ENCODE measurements at regions not wholly inside any gene's neighbourhood (a gene's known extent, or its start where the extent isn't known, plus 50 kb on each side); places are given as distances from the start of the nearest gene placed in this dataset.

DNA sequence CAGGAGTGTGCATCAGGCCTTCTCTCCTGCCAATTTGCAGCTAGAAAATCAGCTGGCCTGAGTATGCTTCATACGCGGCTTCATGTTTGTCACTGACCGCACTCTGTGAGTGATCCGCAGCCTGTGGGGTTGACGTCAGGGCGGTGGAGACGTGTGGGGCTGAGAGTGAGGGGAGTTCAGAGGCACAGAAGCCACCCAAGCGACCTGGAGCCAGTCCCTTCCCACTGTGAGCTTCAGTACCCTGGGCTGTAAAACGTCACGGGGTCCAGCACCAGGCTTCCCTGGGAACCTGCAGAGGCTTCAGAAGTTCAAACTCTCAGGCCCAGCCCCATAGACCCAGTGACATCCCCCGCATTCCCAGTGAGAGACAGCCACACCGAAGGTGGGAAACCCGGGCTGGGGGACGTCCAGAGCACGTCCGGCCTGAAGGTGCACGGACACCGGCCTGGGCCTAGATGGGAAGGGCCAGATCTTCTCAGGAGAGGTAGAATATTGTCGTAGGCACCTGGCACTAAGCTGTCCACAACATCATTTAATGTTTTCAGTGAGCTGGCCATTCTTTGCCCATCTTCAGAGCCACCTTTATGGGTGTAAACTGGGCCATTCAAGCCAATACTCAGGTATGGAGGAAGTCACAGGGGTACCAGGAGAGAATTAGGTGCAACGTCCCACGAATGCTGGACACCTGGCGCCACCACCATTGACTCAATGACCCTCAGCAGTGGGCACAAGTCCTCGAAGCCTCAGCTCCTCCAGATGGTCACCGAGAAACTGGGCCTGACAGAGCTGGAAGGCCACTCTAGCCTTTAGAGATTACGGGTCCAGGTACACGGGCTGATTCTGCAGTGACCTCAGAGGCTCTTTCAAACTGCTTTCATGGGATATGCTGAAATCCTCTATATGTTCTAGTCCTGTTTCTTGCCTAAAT is 235.6 kb upstream of the MYT1L start:
- H3K27me3 Mint-ChIP-seq = no peaks in the 10 kb centered on the region
- ATAC-seq (replicated peaks) = no peak

DNA sequence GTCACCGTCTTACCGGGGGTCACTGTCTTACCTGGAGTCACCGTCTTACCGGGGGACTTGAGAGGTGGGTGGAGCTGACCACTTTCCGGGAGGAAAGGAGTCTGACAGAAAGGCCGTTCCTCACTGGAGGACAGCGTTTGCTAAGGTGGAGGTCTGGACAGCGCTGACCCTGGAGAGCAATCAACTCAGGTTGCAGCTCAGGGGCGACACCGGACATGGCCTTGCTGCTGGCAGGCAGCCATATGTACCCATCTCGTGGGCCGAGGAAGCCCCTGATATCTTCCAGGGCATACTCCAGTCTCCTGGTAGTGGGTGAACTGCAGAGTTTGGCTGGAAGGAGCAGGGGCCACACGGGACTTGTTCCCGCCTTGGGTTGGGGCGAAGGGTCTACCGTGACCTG is 234.6 kb upstream of the MYT1L start:
- Mint-ChIP-seq H3K27ac (no peak overlapping the region), H3K4me1 (no peaks in the 10 kb centered on the region), H3K36me3 (ENCODE audit: low read depth) (no peaks in the 10 kb centered on the region), H3K4me3 (no peak overlapping the region), H3K27me3 (no peaks in the 10 kb centered on the region), H3K9me3 (no peaks in the 10 kb centered on the region)
- no peak for ATAC-seq (replicated peaks)

More for the DNA sequence above, 235.6 kb upstream of the MYT1L start:
- H3K36me3 Mint-ChIP-seq (ENCODE audit: low read depth) = no peaks in the 10 kb centered on the region
- no peak overlapping the region for H3K4me3 Mint-ChIP-seq
- no peak overlapping the region for H3K27ac Mint-ChIP-seq
- H3K4me1 Mint-ChIP-seq = no peaks in the 10 kb centered on the region
- H3K9me3 Mint-ChIP-seq = no peaks in the 10 kb centered on the region

DNA sequence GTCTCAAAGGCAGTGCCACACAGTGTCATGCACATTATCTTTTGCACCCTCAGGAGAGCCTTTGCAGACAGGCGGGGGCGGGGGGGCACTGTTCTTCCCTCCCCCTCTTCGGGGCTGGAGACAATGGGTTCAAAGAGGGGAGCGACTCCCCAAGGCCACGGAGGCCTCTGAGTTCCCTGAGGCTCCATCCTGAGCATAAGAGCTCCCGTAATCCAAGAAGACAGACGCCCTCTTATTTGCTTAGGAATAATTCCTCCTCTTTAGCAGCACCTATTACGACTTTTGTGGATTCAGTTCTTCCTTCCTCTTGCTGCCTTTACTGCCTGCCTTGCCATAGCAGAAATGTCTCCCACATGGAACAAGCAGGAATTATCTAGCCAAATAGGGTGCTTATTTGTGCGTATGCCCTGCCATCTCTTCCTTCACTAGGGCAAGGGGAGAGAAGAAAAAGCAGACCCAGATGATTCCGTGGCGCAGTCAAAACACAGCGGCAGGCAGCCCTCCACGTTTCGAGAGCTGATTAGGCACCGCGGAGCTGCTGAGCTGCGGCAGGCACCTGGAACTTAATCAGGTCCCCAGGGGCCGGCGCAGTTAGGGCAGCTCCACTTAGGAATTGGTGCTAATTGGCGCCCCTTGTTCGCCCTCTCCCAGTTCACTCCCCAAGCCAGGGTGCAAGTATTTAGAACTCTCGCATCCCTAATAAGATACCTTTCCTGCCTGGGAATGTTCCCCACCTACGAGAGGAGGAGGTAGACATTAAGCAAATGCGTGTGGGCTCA is 233.4 kb upstream of the MYT1L start:
- Mint-ChIP-seq H3K36me3 (ENCODE audit: low read depth) (no peaks in the 10 kb centered on the region), H3K4me1 (no peaks in the 10 kb centered on the region), H3K27me3 (no peaks in the 10 kb centered on the region)

DNA sequence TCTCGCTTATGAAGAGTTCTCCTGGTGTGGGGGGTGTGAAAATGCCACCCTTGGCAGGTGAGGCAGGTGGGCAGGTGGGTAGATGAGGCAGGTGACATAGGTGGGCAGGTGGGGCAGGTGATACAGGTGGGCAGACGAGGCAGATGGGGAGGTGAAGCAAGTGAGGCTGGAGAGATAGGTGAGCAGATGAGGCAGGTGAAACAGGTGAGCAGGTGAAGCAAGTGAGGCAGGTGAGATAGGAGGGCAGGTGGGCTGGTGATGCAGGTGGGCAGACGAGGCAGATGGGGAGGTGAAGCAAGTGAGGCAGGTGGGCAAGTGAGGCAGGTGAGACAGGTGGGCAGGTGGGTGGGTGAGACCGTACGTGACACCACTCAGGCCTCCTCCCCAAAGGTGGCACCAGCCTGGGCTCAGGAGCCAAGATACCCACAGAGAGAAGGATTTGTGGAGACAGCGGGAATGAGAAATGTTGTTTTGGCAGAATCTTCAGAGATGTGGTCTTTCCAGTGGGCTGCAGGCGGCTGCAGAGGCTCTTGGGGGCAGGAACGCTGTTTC is 232.3 kb upstream of the MYT1L start:
- Mint-ChIP-seq H3K36me3 (ENCODE audit: low read depth) (no peaks in the 10 kb centered on the region), H3K27ac (no peak overlapping the region), H3K9me3 (no peaks in the 10 kb centered on the region), H3K4me1 (no peaks in the 10 kb centered on the region), H3K4me3 (no peak overlapping the region), H3K27me3 (no peaks in the 10 kb centered on the region)
- no peak for ATAC-seq (replicated peaks)

More for the DNA sequence above, 233.4 kb upstream of the MYT1L start:
- ATAC-seq (replicated peaks) = no peak
- Mint-ChIP-seq H3K27ac (no peak overlapping the region), H3K9me3 (no peaks in the 10 kb centered on the region), H3K4me3 (no peak overlapping the region)

DNA sequence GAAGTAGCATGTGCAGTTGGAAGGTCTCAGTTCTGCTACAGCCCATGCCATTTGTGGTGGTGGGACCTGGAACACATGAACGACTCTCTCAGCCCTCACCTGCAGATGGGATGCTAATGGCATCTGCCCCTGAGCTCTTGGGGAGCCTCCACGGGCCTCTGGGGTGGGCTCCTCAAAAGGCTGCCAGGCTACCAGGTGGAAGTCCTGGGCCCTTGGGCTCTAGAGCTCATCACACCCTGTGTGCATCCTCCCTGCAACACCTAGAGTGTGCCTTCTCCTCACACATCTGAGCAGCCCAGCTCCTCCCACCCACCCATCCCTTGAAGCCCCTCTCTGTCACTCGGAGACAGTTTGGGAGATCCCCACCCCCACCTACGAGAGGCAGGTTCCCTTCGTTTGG is 231.8 kb upstream of the MYT1L start:
- H3K27ac Mint-ChIP-seq = no peak overlapping the region

DNA sequence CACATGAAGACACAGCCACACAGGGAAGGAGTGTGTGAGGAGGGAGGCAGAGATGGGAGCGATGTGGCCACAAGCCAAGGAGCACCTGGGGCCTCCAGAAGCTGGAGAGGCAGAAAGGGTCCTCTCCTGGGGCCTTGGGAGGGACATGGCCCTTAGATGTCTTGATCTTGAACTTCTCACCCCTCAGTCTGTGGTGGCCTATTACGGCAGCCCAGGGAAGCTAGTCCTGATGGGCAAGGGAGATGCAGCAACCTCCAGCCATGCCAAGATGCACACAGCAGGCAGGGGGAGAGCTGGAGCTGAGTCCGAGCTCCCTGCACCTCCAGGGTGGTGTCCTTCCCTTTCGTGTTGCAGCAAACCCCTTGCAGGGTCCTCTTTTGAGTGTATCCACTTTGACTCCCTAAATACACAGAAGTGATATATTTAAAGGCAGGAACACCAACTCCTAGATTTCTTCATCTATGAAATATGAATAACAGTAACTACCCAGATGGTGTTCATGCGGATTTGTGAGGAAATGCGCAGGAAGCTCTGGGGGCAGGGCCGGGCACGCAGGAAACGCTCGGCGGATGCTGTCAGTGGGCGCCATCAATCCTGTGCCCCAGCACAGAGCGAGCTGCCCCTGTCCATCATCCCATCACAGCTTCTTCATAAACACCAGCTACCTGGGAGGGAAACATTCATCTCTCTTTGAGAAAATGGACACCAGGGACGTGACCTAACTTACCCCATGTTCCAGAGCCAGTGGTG is 230.4 kb upstream of the MYT1L start:
- no peaks in the 10 kb centered on the region for H3K4me1 Mint-ChIP-seq
- no peaks in the 10 kb centered on the region for H3K36me3 Mint-ChIP-seq (ENCODE audit: low read depth)
- no peaks in the 10 kb centered on the region for H3K27me3 Mint-ChIP-seq
- no peak for ATAC-seq (replicated peaks)
- H3K27ac Mint-ChIP-seq = no peak overlapping the region
- H3K4me3 Mint-ChIP-seq = no peak overlapping the region
- H3K9me3 Mint-ChIP-seq = no peaks in the 10 kb centered on the region

More for the DNA sequence above, 231.8 kb upstream of the MYT1L start:
- H3K4me1 Mint-ChIP-seq = no peaks in the 10 kb centered on the region
- no peaks in the 10 kb centered on the region for H3K9me3 Mint-ChIP-seq
- no peak overlapping the region for H3K4me3 Mint-ChIP-seq
- H3K36me3 Mint-ChIP-seq (ENCODE audit: low read depth) = no peaks in the 10 kb centered on the region
- H3K27me3 Mint-ChIP-seq = no peaks in the 10 kb centered on the region
- no peak for ATAC-seq (replicated peaks)

DNA sequence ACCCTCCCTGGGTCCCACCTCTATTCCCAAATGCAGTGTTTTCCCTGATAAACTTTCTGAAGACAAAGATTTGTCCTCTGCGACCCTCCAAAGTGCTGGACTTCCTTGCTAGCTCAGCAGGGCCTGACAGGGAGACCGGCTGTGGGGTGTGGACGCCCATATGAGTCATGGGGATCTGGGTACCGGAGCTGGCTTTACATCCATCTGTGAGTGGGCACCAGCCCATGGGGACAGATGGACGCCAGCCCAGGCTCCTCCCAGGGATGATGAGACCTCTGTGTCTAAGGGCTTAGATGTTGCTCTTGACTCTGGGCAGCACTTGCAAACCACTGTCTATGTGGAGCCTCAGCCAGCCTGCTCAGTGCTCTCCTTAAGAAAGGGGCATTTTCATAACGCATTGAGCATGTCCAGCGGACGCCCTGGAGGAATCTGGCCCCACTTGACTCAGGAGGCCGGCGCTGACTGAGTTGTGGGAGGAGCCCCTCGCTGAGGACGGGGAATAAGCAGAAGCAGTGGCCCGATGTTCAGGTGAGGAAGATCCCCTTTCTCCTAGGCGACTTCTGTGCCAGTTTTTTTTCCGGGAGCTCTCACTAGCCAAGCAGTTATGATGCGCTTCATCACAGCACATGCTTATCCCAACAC is 229.4 kb upstream of the MYT1L start:
- Mint-ChIP-seq H3K4me3 (no peak overlapping the region), H3K36me3 (ENCODE audit: low read depth) (no peaks in the 10 kb centered on the region), H3K9me3 (peaks cover 3% of the 10 kb centered on the region), H3K27me3 (no peaks in the 10 kb centered on the region), H3K4me1 (no peaks in the 10 kb centered on the region), H3K27ac (no peak overlapping the region)
- ATAC-seq (replicated peaks) = no peak

DNA sequence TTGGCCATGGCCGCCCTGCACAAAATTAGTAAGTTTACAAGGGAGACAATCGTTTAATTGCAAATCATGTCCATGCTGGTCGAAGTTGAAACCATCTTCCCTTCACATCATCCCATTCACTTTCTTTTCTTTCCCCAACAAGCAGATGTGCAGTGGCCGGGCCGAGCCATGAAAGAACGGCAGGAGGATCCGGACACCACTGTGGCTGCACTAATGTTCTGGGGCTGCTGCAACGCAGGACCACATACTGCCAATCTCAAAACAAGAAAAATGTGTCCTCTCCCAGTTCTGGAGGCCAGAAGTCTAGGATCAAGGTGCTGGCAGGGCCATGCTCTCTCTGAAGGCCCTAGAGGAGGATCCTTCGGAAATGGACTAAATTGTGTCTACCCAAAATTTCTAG is 227.4 kb upstream of the MYT1L start:
- Mint-ChIP-seq H3K27ac (no peak overlapping the region), H3K4me3 (no peak overlapping the region), H3K36me3 (ENCODE audit: low read depth) (no peaks in the 10 kb centered on the region), H3K9me3 (peaks cover 5% of the 10 kb centered on the region), H3K4me1 (no peaks in the 10 kb centered on the region), H3K27me3 (no peaks in the 10 kb centered on the region)
- ATAC-seq (replicated peaks) = no peak

DNA sequence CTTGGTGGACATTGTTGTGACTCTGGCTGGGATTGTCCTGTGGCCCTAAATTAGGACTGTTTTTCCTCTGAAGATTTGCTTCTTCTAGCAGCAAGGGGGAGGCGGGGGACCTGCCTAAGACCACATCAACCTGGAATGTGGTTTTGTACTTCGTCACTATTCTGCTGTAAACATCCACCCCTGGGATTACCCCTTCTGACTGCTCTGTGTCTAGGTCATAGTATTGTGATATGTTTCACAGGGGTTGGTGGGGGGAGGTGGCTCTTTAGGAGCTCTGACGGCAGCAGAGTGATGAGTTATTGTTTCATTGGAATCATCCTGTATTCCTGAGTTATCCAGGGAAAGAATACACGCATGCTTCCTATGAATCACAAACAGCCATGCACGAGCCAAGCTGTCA is 226.4 kb upstream of the MYT1L start:
- Mint-ChIP-seq H3K4me3 (no peak overlapping the region), H3K9me3 (peaks cover 12% of the 10 kb centered on the region), H3K4me1 (no peaks in the 10 kb centered on the region), H3K27ac (no peak overlapping the region), H3K27me3 (no peaks in the 10 kb centered on the region), H3K36me3 (ENCODE audit: low read depth) (no peaks in the 10 kb centered on the region)
- ATAC-seq (replicated peaks) = no peak

DNA sequence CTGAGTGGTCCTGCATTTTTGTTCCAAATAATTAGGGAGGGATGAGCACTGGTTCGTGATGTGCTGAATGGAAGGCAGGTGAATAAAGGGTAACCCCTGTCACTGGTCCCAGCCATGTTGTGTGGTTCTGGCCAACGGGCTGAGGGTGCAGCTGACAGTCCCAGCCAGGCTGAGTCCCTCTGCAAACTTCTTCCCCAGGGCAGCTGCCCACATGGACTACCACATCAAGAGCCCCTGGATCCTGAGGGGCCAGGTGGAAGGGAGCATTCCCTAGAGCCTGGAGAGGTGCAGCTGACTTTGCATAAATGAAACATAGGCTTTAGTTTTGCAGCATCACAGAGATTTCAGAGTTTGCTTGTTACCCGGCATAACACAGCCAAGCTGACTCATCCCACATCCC is 219.8 kb upstream of the MYT1L start:
- Mint-ChIP-seq H3K27me3 (no peaks in the 10 kb centered on the region), H3K4me1 (no peaks in the 10 kb centered on the region), H3K4me3 (no peak overlapping the region), H3K9me3 (peaks cover 15% of the 10 kb centered on the region), H3K36me3 (ENCODE audit: low read depth) (no peaks in the 10 kb centered on the region), H3K27ac (no peak overlapping the region)
- no peak for ATAC-seq (replicated peaks)

DNA sequence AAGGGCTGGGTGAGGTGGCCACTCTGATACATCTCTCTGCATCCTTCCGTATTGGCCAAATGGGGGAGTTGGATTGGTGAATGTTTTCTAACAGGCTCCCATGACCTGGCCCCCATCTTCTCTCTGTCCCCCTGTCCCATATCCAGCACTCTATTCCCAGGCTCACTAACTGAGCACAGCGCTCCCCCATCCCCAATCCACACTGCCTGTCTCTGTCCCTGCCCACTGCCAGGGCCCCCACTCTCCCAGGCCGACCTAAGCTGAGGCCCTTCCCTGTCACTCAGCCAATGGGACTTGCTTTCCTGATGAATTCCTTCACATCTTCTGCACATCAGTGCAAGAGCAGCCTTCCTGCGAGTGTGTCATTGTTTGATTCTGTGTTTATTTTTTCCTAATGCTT is 216.8 kb upstream of the MYT1L start:
- H3K9me3 Mint-ChIP-seq = peaks cover 5% of the 10 kb centered on the region
- ATAC-seq (replicated peaks) = no peak
- no peaks in the 10 kb centered on the region for H3K4me1 Mint-ChIP-seq
- no peaks in the 10 kb centered on the region for H3K36me3 Mint-ChIP-seq (ENCODE audit: low read depth)
- no peak overlapping the region for H3K4me3 Mint-ChIP-seq
- no peaks in the 10 kb centered on the region for H3K27me3 Mint-ChIP-seq
- H3K27ac Mint-ChIP-seq = no peak overlapping the region

DNA sequence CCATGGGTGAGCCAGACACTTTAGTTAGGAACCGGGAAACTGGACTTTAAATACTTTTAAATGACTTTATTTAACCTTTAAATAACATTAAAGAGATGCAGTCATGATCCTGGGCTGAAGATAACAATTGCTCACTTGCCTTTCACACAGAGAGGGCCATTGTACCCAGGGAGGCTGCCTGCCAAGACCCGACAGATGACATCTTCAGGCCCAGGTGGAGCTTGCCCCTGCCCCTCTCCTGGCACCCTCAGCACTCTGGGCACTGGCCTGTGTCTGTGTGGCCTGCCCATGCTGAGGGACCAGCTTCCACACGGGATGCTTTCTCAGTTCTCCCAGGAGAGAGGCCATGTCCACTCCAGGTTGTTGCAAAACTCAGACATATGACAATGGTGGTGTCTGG is 216.4 kb upstream of the MYT1L start:
- Mint-ChIP-seq H3K4me3 (no peak overlapping the region), H3K27ac (no peak overlapping the region)

DNA sequence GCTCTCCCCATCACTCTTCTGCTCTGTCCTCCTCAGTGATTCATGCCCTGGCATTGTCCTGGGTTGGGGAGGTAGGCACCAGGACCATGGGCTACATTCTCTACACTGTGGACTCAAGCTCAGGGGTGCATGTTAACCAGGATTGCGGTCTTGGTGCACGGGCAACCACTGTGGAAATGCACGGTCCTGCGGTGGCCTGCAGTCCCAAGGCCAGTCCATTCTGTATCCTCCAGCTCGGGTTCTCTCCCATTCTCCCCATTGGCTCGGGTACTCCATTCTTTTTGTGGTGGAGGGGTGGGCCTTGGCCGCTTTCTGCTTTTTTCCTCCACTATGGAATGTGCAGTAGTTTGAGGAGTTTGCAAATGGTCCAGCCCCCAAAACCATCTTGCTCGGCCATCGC is 215.0 kb upstream of the MYT1L start:
- H3K27ac Mint-ChIP-seq = no peak overlapping the region
- peaks cover 3% of the 10 kb centered on the region for H3K9me3 Mint-ChIP-seq
- no peak for ATAC-seq (replicated peaks)
- no peak overlapping the region for H3K4me3 Mint-ChIP-seq
- H3K4me1 Mint-ChIP-seq = no peaks in the 10 kb centered on the region
- H3K36me3 Mint-ChIP-seq (ENCODE audit: low read depth) = no peaks in the 10 kb centered on the region
- H3K27me3 Mint-ChIP-seq = peaks cover 3% of the 10 kb centered on the region

More for the DNA sequence above, 216.4 kb upstream of the MYT1L start:
- Mint-ChIP-seq H3K36me3 (ENCODE audit: low read depth) (no peaks in the 10 kb centered on the region), H3K27me3 (no peaks in the 10 kb centered on the region), H3K4me1 (no peaks in the 10 kb centered on the region), H3K9me3 (peaks cover 3% of the 10 kb centered on the region)
- ATAC-seq (replicated peaks) = no peak

All from activated T-helper 17 cell treated with anti-CD3 and anti-CD28 coated beads, Interleukin-2, amount 50 U/mL, for 72 hours (primary cell).